HG03354 (cell line): ENCODE measurements at regions not wholly inside any gene's neighbourhood (a gene's known extent, or its start where the extent isn't known, plus 50 kb on each side); places are given as distances from the start of the nearest gene placed in this dataset.

Experiments
- ATAC-seq: cut with Tn5 transposase; IDR thresholded peaks from one replicate; pipeline ENCODE4 v1.9.1; 2021; ENCODE audit warnings: mild to moderate bottlenecking; ENCODE audit not compliant: unreplicated experiment, poor library complexity, severe bottlenecking

GRCh38 chr6:141719476-141719875, 413.2 kb upstream of the GJE1 start:
- ATAC-seq = no peak

GRCh38 chr6:141705431-141705830, 427.3 kb upstream of the GJE1 start:
- no peak for ATAC-seq

DNA sequence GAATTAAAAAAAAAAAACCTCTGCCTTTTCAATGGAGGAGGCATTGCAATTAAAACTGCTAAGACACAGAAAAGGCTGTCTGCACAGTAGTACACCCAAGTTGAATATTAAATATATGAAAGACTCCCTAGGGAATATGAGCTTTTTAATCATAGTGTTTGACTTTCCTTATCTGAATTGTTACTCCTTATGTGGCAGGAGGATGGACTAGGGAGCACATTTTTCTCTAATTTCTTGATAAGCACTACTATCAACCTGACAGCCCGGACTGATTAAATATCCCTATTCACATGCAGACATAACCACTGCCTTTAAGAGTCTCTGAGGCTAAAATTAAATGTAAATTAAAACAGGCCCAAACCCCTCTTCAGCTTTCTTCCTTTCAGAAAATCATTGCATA, 428.6 kb upstream of the GJE1 start:
- ATAC-seq = no peak

- no peak for ATAC-seq
These were observed 431.0 kb upstream of the GJE1 start for GRCh38 chr6:141701732-141702131.

- no peak for ATAC-seq
These were observed 431.9 kb upstream of the GJE1 start for GRCh38 chr6:141700819-141701218.

DNA sequence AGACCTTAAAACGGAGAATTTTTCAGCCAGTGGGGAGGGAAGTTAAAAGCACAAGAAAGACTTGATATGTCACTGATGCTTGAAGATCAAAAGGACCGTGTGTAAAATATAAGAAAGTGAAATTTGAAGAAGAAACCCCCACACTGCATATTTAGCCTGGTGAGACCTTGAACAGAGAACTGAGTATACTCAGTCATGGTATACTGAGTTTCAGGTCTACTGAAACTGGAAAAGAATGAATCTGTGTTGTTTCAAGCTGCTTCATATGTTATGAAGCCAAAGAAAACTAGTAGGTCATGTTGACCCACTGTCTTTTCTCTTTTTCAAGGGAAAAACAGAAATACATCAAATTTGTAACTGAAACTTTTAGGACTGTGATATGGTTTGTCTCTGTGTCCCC, 443.8 kb upstream of the GJE1 start:
- peak; percentile 79 for ATAC-seq

DNA sequence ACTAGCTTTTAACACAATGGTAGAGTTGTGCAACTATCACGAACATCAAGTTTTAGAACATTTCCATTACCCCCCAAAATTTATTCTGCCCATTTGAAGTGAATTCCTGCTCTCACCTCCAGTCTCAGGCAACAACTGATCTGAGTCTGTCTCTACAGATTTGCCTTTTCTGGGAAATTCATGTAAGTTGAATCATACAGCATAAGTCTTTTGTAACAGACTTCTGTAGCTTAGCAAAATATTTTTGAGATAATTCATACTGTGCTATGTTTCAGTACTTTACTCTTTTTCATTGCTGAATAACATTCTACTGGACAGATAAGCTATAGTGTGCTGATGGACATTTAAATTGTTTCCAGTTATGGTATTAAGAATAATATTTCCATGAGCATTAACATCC, 447.3 kb upstream of the GJE1 start:
- ATAC-seq = no peak

GRCh38 chr6:141682391-141682790, 450.3 kb upstream of the GJE1 start:
- ATAC-seq = no peak

GRCh38 chr6:141677598-141678211, 455.0 kb upstream of the GJE1 start:
- ATAC-seq = peak; percentile 81

GRCh38 chr6:141675957-141676356, 456.8 kb upstream of the GJE1 start:
- no peak for ATAC-seq

GRCh38 chr6:141669141-141669540, 463.6 kb upstream of the GJE1 start:
- ATAC-seq = no peak

DNA sequence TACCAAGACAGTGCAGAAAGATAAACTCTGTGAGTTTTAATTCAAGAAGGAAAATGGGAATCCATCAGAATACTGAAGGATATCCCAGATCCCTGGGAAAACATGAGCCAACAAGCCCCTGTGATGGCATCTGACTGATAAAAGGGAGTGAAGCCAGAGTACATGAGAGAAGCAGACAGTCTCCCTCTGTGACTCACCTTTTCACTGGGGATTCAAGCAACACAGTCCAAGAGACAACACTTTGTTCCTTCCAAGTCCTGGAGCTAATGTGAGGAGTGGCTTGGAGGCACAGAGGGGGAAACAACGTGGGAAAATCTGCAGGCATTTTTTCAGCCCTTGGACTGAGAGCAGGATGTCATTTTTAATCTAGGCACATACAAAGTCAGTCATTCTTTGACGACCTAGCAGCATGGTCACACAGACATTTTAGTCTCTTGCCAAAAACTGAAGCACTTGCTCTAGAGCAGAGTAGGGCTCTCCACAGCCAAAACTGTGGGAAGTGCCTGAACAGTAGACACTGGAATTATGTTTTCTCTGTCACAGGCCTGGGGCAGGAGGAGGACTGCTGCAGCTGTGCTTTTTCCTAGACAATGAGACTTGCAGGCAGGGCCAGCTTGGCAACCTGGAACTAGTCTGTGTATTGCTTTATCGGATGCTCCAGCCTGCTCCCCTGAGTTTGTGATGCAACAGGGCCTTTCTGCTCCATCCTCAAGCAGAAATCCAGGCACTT, 465.0 kb upstream of the GJE1 start:
- no peak for ATAC-seq

GRCh38 chr6:141666187-141666586, 466.5 kb upstream of the GJE1 start:
- ATAC-seq = no peak

- ATAC-seq = no peak
These were observed 468.0 kb upstream of the GJE1 start for GRCh38 chr6:141664744-141665143.

GRCh38 chr6:141659582-141659981, 473.1 kb upstream of the GJE1 start:
- no peak for ATAC-seq

GRCh38 chr6:141658696-141659095, 474.0 kb upstream of the GJE1 start:
- no peak for ATAC-seq

GRCh38 chr6:141657812-141658211, 474.9 kb upstream of the GJE1 start:
- no peak for ATAC-seq

GRCh38 chr6:141653590-141653989, 479.1 kb upstream of the GJE1 start:
- ATAC-seq = no peak

GRCh38 chr6:141641951-141642350, 490.8 kb upstream of the GJE1 start:
- ATAC-seq = no peak

DNA sequence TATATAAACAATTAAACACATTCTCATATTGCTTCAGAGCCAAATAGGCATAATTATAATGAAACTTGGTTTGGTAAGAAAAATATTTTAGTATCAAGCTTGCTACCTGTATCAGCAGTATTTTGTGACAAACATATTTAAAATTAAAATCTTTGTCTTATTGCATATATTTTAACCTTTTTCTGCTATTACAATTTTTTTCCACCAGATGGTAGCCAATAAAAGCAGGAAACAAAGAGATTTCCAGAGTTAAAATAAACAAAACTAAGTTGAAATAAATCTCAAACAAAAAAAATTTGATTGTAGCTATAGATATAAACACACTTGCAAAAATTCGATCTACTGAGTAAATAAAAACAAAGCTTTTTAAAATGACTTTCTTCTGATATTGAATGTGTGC, 491.3 kb upstream of the GJE1 start:
- ATAC-seq = no peak

- ATAC-seq = no peak
These were observed 497.1 kb upstream of the GJE1 start for GRCh38 chr6:141635621-141636020.

DNA sequence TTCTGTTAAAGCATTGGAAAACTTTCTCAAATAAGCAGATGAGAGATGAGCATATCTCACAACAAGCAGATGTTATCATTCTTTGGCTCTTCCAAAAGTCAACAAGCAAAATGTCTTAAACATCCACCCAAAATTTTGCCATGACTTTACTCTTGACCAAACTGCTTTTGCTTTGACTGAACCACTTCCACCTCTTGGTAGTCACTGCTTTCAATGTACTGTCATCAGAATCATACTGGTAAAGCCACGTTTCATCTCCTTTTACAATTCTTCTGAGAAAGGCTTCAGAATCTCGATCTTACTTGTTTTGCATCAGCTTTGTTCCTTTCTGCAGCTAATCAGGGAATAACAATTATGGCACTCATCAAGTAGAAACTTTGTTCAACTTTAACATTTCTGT, 498.5 kb upstream of the GJE1 start:
- ATAC-seq = no peak
